Lower leg skin (tissue), 3 donors: ENCODE measurements at regions not wholly inside any gene's neighbourhood (a gene's known extent, or its start where the extent isn't known, plus 50 kb on each side); places are given as distances from the start of the nearest gene placed in this dataset.

Experiments used
- POLR2A ChIP-seq, 2 donors: fragments of 450-650 bp; IDR thresholded peaks; one replicate each; pipeline ENCODE4 v1.6.1; 2016 to 2017; ENCODE audit warnings: antibody characterized with exemption in 2 of 2, mild to moderate bottlenecking in 1 of 2, moderate library complexity in 1 of 2
- TF ChIP-seq, protein P1 (sequence below), 3 donors: fragments of 450-650 bp; IDR thresholded peaks; one replicate each; pipeline ENCODE4 v1.5.1; 2016; ENCODE audit warnings: antibody characterized with exemption in 3 of 3, mild to moderate bottlenecking in 3 of 3, moderate library complexity in 2 of 3

DNA sequence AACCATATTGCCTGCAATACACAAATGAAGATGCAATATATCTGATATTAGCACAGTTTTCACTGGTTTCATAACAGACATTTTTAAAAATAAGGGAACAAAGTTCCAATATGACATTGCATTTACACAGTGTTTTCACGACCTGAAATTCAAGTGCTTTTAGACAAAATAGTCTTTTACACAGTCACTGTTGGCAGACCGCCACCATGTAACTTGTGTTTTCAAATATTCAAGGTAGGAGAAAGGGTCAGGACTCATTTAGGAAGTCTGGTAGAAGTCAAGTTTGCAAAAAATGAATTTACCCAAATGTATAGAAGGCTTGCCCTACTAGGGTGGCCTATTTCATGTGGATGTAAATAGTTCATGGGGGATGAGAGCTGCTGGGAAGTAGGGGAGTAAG lies 98.1 kb upstream of the TAS2R1 start:
- TF ChIP-seq, protein P1, sequence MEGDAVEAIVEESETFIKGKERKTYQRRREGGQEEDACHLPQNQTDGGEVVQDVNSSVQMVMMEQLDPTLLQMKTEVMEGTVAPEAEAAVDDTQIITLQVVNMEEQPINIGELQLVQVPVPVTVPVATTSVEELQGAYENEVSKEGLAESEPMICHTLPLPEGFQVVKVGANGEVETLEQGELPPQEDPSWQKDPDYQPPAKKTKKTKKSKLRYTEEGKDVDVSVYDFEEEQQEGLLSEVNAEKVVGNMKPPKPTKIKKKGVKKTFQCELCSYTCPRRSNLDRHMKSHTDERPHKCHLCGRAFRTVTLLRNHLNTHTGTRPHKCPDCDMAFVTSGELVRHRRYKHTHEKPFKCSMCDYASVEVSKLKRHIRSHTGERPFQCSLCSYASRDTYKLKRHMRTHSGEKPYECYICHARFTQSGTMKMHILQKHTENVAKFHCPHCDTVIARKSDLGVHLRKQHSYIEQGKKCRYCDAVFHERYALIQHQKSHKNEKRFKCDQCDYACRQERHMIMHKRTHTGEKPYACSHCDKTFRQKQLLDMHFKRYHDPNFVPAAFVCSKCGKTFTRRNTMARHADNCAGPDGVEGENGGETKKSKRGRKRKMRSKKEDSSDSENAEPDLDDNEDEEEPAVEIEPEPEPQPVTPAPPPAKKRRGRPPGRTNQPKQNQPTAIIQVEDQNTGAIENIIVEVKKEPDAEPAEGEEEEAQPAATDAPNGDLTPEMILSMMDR (IDR thresholded peaks at IDR 0.05) = no peak
- no peak for TF ChIP-seq POLR2A (IDR thresholded peaks at IDR 0.05)
